ENCODE measurements at regions not wholly inside any gene's neighbourhood (a gene's known extent, or its start where the extent isn't known, plus 50 kb on each side); places are given as distances from the start of the nearest gene placed in this dataset.
A peak's percentile ranks its signal among the peaks of the same experiment; 100 is the strongest.
"Not testable (repeated sequence)": the region's sequence is repeated elsewhere in the genome, so short reads cannot be mapped to it uniquely, and the experiment has no call there.

GRCh38 chr18:1094409-1094808 lies 189.7 kb downstream of the ADCYAP1 start:
- WGBS, 5 donors: 74 to 88% (median 83%) methylated on average over 4 of the region's 4 CpGs
- Histone ChIP-seq H3K27ac (no peak overlapping the region), H3K27me3 (no peaks in the 10 kb centered on the region), H3K4me1 (no peaks in the 10 kb centered on the region), H3K4me3 (no peak overlapping the region), H3K36me3 (no peaks in the 10 kb centered on the region), H3K9me3 (peaks cover 0 to 33% (median 14%) of the 10 kb centered on the region in 4 donors)
- DNase-seq: no peak
- intact Hi-C loops (cut with DNase I; ENCODE audit: low total_unique reads): no loop called here
- TF ChIP-seq POLR2AphosphoS5 (IDR thresholded peaks at IDR 0.05) (no peak), POLR2A (IDR thresholded peaks at IDR 0.05) (no peak), CTCF (IDR thresholded peaks at IDR 0.05) (no peak), EP300 (IDR thresholded peaks at IDR 0.05) (no peak)

GRCh38 chr18:1097991-1098735 lies 193.5 kb downstream of the ADCYAP1 start:
- H3K36me3 ChIP-seq; intact Hi-C loops (cut with DNase I; ENCODE audit: low total_unique reads); DNase-seq; H3K4me3 ChIP-seq; H3K27ac ChIP-seq; H3K27me3 ChIP-seq; H3K4me1 ChIP-seq: not testable (repeated sequence)
- H3K9me3 ChIP-seq: peaks cover 0 to 18% (median 11%) of the 10 kb centered on the region in 4 donors
- 91 to 96% (median 95%) methylated on average over 13 to 51 of the region's 51 CpGs for WGBS, 5 donors

- no peak overlapping the region for H3K4me3 ChIP-seq
- intact Hi-C loops (cut with DNase I; ENCODE audit: low total_unique reads): no loop called here
- H3K9me3 ChIP-seq: peaks cover 0 to 16% (median 10%) of the 10 kb centered on the region in 4 donors
- H3K27ac ChIP-seq: no peak overlapping the region
- H3K4me1 ChIP-seq: no peaks in the 10 kb centered on the region
- no peak for TF ChIP-seq CTCF (IDR thresholded peaks at IDR 0.05)
- TF ChIP-seq POLR2AphosphoS5 (IDR thresholded peaks at IDR 0.05): no peak
- no peak for TF ChIP-seq EP300 (IDR thresholded peaks at IDR 0.05)
- no peak for TF ChIP-seq POLR2A (IDR thresholded peaks at IDR 0.05)
- DNase-seq: no peak
- H3K27me3 ChIP-seq: no peaks in the 10 kb centered on the region
- 53 to 72% (median 60%) methylated on average over 2 of the region's 2 CpGs for WGBS, 5 donors
- no peaks in the 10 kb centered on the region for H3K36me3 ChIP-seq
These were observed 198.2 kb downstream of the ADCYAP1 start for GRCh38 chr18:1102848-1103247.

- Histone ChIP-seq H3K4me3 (no peak overlapping the region), H3K4me1 (no peaks in the 10 kb centered on the region), H3K27ac (no peak overlapping the region), H3K27me3 (no peaks in the 10 kb centered on the region), H3K9me3 (peaks cover 0 to 9% (median 3%) of the 10 kb centered on the region in 4 donors), H3K36me3 (no peaks in the 10 kb centered on the region)
- peak in 1 of 2 donors; percentile 4 for DNase-seq
- intact Hi-C loops (cut with DNase I; ENCODE audit: low total_unique reads): no loop called here
- WGBS, 5 donors: 34 to 57% (median 44%) methylated on average over 2 of the region's 2 CpGs
- TF ChIP-seq EP300 (IDR thresholded peaks at IDR 0.05): no peak
- no peak for TF ChIP-seq POLR2AphosphoS5 (IDR thresholded peaks at IDR 0.05)
- no peak for TF ChIP-seq POLR2A (IDR thresholded peaks at IDR 0.05)
- TF ChIP-seq CTCF (IDR thresholded peaks at IDR 0.05): no peak
These were observed 198.9 kb downstream of the ADCYAP1 start for GRCh38 chr18:1103537-1103936.

Data from stomach (tissue), 8 donors.